Prostate gland (tissue), 2 donors: ENCODE measurements at regions not wholly inside any gene's neighbourhood (a gene's known extent, or its start where the extent isn't known, plus 50 kb on each side); places are given as distances from the start of the nearest gene placed in this dataset.

Source experiments
- POLR2A ChIP-seq: fragments of 450-650 bp; IDR thresholded peaks from one replicate; pipeline ENCODE4 v1.6.1; 2016; ENCODE audit warnings: antibody characterized with exemption, mild to moderate bottlenecking
- POLR2AphosphoS5 ChIP-seq: sonication (generic); formaldehyde crosslinking; IDR thresholded peaks from one replicate; pipeline ENCODE4 v1.6.1; 2017; ENCODE audit warnings: antibody characterized with exemption
- TF ChIP-seq, protein P1 (sequence below), 4 experiments: fragments of 200-600 bp in 2 of 4; fragments of 450-650 bp in 2 of 4; sonication (generic) in 2 of 4; IDR thresholded peaks; 1 replicate in 3 of 4; 2 replicates in 1 of 4; pipeline ENCODE4 v1.5.1; 2016 to 2019; ENCODE audit warnings: antibody characterized with exemption in 4 of 4, mild to moderate bottlenecking in 2 of 4, moderate library complexity in 2 of 4

DNA sequence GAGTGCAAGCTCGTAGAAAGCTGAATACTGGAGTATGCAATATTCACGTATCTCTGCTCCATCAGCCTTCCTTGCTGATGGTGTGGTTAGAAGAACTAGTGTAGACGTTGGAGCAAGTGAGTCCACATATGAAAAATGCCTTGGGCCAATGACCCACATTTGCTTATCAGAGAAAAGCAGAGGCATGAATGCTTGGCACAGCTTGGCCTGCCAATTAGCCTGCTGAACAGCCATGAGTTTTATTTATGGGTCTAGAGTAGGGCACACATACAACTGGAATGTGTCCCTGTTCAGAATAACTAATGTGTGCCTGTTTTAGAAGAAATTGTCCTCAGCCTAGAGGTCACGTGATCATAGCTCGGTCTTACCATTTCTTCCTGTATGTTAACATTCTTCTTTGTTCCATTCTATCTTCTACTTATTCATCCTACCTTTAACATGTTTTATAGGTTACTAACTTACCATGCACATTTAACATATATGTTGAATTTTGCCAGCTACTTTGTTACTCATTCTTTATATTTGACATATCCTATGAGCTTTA lies 432.7 kb upstream of the AADAT start:
- TF ChIP-seq, protein P1, sequence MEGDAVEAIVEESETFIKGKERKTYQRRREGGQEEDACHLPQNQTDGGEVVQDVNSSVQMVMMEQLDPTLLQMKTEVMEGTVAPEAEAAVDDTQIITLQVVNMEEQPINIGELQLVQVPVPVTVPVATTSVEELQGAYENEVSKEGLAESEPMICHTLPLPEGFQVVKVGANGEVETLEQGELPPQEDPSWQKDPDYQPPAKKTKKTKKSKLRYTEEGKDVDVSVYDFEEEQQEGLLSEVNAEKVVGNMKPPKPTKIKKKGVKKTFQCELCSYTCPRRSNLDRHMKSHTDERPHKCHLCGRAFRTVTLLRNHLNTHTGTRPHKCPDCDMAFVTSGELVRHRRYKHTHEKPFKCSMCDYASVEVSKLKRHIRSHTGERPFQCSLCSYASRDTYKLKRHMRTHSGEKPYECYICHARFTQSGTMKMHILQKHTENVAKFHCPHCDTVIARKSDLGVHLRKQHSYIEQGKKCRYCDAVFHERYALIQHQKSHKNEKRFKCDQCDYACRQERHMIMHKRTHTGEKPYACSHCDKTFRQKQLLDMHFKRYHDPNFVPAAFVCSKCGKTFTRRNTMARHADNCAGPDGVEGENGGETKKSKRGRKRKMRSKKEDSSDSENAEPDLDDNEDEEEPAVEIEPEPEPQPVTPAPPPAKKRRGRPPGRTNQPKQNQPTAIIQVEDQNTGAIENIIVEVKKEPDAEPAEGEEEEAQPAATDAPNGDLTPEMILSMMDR (IDR thresholded peaks at IDR 0.05), result no peak
- TF ChIP-seq POLR2AphosphoS5 (no peak), POLR2A (no peak)
